GM12892 (cell line): ENCODE measurements at regions not wholly inside any gene's neighbourhood (a gene's known extent, or its start where the extent isn't known, plus 50 kb on each side); places are given as distances from the start of the nearest gene placed in this dataset.

Experiments
- POLR2A ChIP-seq: IDR thresholded peaks from 2 replicates; pipeline ENCODE4 v1.6.1; 2011; ENCODE audit warnings: low read depth, low read length, control low read depth
- POLR2AphosphoS5 ChIP-seq: IDR thresholded peaks from 2 replicates; pipeline ENCODE4 v1.6.1; 2011; ENCODE audit warnings: low read depth, low read length, control low read depth
- TAF1 ChIP-seq: IDR thresholded peaks from 2 replicates; pipeline ENCODE4 v1.6.1; 2011; ENCODE audit warnings: low read depth, mild to moderate bottlenecking, control low read depth, low read length, borderline replicate concordance

- TF ChIP-seq POLR2A (no peak), TAF1 (no peak), POLR2AphosphoS5 (no peak)
Measured at GRCh38 chr2:42872721-42873120, 80.3 kb upstream of the HAAO start.
